Brain microvascular endothelial cell (primary cell): ENCODE measurements at regions not wholly inside any gene's neighbourhood (a gene's known extent, or its start where the extent isn't known, plus 50 kb on each side); places are given as distances from the start of the nearest gene placed in this dataset.

Experiments
- DNase-seq: peaks from one replicate; pipeline ENCODE4 v3.0.0-alpha.2; 2020
- H3K27ac ChIP-seq: fragments of 250-450 bp; sonication (Bioruptor Pico); 2 replicates; pipeline ENCODE4 v1.5.1; 2020; ENCODE audit warnings: mild to moderate bottlenecking, moderate library complexity
- H3K27me3 ChIP-seq: fragments of 250-450 bp; sonication (Bioruptor Pico); replicated peaks from 2 replicates; pipeline ENCODE4 v1.5.1; 2020; ENCODE audit warnings: mild to moderate bottlenecking
- H3K36me3 ChIP-seq: fragments of 250-450 bp; sonication (Bioruptor Pico); replicated peaks from 2 replicates; pipeline ENCODE4 v1.5.1; 2020; ENCODE audit warnings: mild to moderate bottlenecking
- H3K4me3 ChIP-seq: 2 replicates; pipeline ENCODE4 v1.5.1; 2011; ENCODE audit warnings: low read depth, mild to moderate bottlenecking, control low read depth, low read length, moderate library complexity
- in situ Hi-C: cut with HindIII; loops from 2 replicates; pipeline ENCODE4 v1.10.0; 2017; ENCODE audit warnings: low sequenced_read_pairs, low pct_ligation_motif_present
- TF ChIP-seq, protein P1 (sequence below): IDR thresholded peaks from 2 replicates; pipeline ENCODE4 v1.5.1; 2011; ENCODE audit warnings: low read depth, mild to moderate bottlenecking, moderate library complexity, low read length, control low read depth, inconsistent platforms; ENCODE audit errors: missing control alignments

- H3K27ac ChIP-seq: no peak overlapping the region
- no peaks in the 10 kb centered on the region for H3K36me3 ChIP-seq
- in situ Hi-C loops: no loop called here
- H3K27me3 ChIP-seq: no peaks in the 10 kb centered on the region
- no peak overlapping the region for H3K4me3 ChIP-seq
- TF ChIP-seq, protein P1, sequence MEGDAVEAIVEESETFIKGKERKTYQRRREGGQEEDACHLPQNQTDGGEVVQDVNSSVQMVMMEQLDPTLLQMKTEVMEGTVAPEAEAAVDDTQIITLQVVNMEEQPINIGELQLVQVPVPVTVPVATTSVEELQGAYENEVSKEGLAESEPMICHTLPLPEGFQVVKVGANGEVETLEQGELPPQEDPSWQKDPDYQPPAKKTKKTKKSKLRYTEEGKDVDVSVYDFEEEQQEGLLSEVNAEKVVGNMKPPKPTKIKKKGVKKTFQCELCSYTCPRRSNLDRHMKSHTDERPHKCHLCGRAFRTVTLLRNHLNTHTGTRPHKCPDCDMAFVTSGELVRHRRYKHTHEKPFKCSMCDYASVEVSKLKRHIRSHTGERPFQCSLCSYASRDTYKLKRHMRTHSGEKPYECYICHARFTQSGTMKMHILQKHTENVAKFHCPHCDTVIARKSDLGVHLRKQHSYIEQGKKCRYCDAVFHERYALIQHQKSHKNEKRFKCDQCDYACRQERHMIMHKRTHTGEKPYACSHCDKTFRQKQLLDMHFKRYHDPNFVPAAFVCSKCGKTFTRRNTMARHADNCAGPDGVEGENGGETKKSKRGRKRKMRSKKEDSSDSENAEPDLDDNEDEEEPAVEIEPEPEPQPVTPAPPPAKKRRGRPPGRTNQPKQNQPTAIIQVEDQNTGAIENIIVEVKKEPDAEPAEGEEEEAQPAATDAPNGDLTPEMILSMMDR: no peak
- DNase-seq: no peak
Measured at GRCh38 chr2:181163139-181163538, 182.7 kb downstream of the UBE2E3 start.

DNA sequence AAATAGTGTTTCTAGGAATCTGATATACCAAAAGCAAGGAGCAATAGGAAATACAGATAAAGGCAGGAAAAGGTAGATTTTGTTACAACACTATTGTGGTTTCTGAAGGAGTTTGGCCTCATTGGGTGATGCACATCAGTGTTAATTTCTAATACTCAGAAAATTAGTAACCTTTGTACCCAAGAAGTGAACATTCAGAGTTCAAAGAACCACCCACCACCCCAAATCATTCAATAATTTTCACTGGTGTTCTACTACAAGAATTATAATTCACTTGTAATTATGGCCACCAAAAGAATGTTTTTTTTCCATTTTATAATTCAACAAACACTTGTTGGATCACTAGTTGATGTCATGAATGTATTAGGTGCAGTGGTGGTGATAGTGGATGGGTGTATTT, 183.3 kb downstream of the UBE2E3 start:
- no peak for DNase-seq
- TF ChIP-seq, protein P1: no peak
- Histone ChIP-seq H3K4me3 (no peak overlapping the region), H3K27me3 (no peaks in the 10 kb centered on the region), H3K36me3 (no peaks in the 10 kb centered on the region), H3K27ac (no peak overlapping the region)
- in situ Hi-C loops: no loop called here

- TF ChIP-seq, protein P1: no peak
- no peak overlapping the region for H3K4me3 ChIP-seq
- no peak overlapping the region for H3K27ac ChIP-seq
- no peaks in the 10 kb centered on the region for H3K36me3 ChIP-seq
- no peak for DNase-seq
- in situ Hi-C loops: no loop called here
- no peaks in the 10 kb centered on the region for H3K27me3 ChIP-seq
Measured at GRCh38 chr2:181164699-181165098, 184.3 kb downstream of the UBE2E3 start.

- Histone ChIP-seq H3K4me3 (no peak overlapping the region), H3K27me3 (no peaks in the 10 kb centered on the region), H3K36me3 (no peaks in the 10 kb centered on the region), H3K27ac (no peak overlapping the region)
- TF ChIP-seq, protein P1: no peak
- no peak for DNase-seq
- in situ Hi-C loops: no loop called here
Measured at GRCh38 chr2:181165199-181165868, 184.9 kb downstream of the UBE2E3 start.

DNA sequence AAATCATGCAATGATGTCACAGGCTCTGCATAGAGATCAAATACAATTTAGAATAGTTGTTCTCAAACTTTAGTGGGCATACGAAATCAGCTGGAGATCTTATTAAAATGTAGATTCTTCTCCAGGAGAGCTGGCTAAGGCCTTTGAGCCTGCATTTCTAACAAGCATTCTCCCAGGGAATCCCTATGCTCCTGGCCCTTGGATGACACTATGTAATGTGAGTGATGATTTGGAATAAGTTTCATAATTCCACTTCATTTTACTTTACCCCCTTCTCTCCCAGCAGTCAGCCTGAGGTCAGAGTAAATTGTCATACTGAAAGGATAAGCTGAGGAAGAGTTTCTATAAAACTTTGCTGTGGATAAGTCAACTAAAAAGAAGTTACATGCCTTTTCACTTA, 189.1 kb downstream of the UBE2E3 start:
- in situ Hi-C loops: no loop called here
- TF ChIP-seq, protein P1: no peak

GRCh38 chr2:181170256-181170655, 189.9 kb downstream of the UBE2E3 start:
- Histone ChIP-seq H3K4me3 (no peak overlapping the region), H3K27ac (no peak overlapping the region), H3K36me3 (no peaks in the 10 kb centered on the region), H3K27me3 (no peaks in the 10 kb centered on the region)
- TF ChIP-seq, protein P1: no peak
- no peak for DNase-seq
- in situ Hi-C loops: no loop called here

More for the DNA sequence above, 189.1 kb downstream of the UBE2E3 start:
- Histone ChIP-seq H3K4me3 (no peak overlapping the region), H3K27ac (no peak overlapping the region), H3K27me3 (no peaks in the 10 kb centered on the region), H3K36me3 (no peaks in the 10 kb centered on the region)
- DNase-seq: no peak
